Hematopoietic multipotent progenitor cell treated with erythropoietin and hydrocortisone succinate and interleukin-3 and kit ligand, for 4 days (in vitro differentiated cells): ENCODE measurements at regions not wholly inside any gene's neighbourhood (a gene's known extent, or its start where the extent isn't known, plus 50 kb on each side); places are given as distances from the start of the nearest gene placed in this dataset.
A peak's percentile ranks its signal among the peaks of the same experiment; 100 is the strongest.
"Not testable (repeated sequence)": the region's sequence is repeated elsewhere in the genome, so short reads cannot be mapped to it uniquely, and the experiment has no call there.

Experiments
- DNase-seq: peaks from one replicate; pipeline ENCODE4 v3.0.0-alpha.2; 2015

GRCh38 chr7:48992816-48993215, 68.5 kb downstream of the CDC14C start:
- no peak for DNase-seq

GRCh38 chr7:49001610-49002033, 77.3 kb downstream of the CDC14C start:
- DNase-seq, result peak; percentile 71

- DNase-seq, result no peak
Measured at GRCh38 chr7:49010717-49011116, 86.4 kb downstream of the CDC14C start.

DNA sequence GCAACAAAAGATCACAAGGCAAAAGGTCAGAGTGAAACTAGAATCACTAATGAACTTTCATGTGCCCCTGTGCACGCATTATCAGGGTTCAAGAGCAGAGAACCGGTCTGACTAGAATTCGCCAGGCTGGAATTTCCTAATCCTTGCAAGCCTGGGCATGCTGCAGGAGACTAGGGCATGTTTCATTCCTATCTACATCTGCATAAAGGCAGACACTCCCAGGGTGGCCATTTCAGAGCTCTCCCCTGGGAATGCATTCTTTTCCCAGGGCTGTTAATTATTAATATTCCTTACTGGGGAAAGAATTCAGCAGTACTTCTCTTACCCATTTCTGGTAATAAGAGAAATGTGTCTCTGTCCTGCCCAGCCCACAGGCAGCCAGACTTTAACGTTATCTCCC, 90.5 kb downstream of the CDC14C start:
- DNase-seq, result no peak

- no peak for DNase-seq
Measured at GRCh38 chr7:49020145-49020544, 95.8 kb downstream of the CDC14C start.

- no peak for DNase-seq
Measured at GRCh38 chr7:49022448-49022847, 98.1 kb downstream of the CDC14C start.

GRCh38 chr7:49023345-49024328, 99.3 kb downstream of the CDC14C start:
- DNase-seq, result no peak

- DNase-seq, result no peak
Measured at GRCh38 chr7:49030221-49030620, 105.9 kb downstream of the CDC14C start.

DNA sequence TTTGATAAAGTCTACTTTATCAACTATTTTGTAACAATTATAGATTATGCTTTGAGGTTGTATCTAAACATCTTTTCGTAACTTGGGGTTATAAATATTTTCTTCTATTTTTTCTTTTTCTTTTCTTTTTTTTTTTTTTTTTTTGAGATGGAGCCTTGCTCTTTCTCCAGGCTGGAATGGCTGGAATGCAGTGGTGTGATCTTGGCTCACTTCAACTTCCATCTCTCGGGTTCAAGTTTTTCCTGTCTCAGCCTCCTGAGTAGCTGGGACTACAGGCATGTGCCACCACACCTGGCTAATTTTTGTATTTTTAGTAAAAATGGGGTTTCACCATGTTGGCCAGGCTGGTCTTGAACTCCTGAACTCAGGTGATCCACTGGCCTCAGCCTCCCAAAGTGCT, 108.8 kb downstream of the CDC14C start:
- DNase-seq, result not testable (repeated sequence)

DNA sequence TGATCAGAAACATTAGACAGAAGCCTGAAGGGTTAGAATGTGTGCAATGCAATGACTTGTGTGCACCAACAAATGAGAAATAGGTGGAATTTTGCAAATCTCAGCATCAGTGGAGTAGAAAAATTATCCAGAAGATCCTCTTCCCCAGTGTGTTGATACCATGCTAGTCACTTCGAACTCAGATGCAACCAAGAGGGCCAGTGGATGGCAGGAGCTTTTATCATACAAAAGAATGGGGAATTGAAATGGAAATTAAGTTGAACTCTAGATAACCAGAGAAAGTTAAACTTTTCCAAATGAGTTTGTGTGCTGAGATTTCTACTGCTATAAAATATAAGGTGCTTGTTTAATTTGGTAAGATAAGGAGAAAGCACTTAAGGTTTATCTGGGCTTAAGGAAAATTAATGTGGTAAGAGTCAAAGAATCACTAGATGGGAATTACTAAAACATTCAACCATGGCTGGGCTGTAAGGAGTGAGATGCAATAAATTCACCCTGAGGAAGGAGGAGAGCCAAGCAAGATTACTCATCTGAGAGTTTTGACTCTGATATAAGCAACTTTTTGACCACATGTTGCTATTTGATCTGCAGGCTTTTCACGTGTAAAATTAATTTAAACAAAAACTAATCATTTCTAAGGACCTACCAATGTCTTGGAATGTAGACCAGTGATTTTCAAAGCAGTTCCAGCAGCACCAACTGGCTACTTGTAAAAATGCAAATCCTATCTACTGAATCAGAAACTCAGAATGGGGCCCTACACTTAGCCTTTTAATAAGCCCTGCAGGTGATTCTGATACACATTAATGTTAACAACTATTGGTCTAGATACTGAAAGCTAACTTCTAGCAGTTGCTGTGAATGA, 113.2 kb downstream of the CDC14C start:
- DNase-seq, result no peak

- DNase-seq, result no peak
Measured at GRCh38 chr7:49038821-49039358, 114.5 kb downstream of the CDC14C start.

DNA sequence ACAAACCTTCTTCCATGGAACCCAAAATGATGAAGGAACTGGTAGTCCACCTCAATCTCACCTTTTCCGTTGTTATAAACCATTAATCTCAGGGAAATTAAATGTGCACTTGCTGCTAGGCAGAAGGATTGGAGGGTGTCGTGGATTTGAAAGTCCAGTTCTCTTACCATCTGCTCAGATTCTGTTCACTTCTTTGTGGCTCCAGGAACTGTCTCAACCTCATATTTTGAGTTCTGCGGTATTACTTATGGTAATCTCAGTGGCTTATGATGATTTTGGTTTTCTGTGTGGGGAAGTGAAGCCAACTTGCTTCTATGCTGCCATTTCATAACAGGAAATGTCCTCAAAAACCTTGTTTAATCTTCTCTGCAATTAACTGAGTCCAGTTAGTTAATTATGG, 136.4 kb downstream of the CDC14C start:
- DNase-seq, result no peak

DNA sequence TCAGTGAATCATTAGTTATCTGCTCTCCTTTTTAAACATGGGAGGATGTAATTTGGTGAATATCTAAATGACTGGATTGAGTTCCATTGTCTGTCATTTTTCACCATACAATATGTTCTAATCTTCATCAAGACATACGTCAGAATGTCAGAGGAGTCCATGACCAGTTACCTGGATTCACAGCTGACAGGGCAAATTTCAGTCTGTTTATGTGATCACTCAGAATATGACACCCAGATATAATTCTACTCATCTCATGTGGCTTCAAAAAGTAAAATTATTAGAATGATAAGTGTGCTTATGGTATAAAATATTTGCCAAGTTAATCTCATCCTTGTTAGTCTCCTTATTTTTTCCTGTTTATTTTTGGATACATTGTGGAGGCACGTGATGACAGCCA, 150.2 kb downstream of the CDC14C start:
- no peak for DNase-seq

- no peak for DNase-seq
Measured at GRCh38 chr7:49080896-49081475, 156.6 kb downstream of the CDC14C start.

DNA sequence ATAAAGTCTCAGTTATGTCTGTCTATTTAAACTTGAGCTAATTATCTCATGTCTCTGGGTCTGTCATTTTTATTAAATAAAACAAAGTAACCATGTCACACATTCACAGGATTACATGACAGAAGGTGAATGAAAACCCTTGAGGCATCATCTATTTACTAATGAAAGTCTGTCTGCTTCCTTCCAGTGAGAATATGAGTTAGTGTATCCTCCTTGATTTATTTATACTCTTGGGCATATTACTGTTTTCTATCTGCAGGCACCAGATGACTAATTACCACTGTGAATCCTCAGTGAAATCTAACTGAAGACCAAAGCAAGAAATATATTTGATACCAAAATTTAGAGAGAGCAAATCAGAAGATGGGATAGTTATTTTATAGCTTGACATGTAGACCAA, 163.7 kb downstream of the CDC14C start:
- no peak for DNase-seq

GRCh38 chr7:49089717-49090116, 165.4 kb downstream of the CDC14C start:
- no peak for DNase-seq

DNA sequence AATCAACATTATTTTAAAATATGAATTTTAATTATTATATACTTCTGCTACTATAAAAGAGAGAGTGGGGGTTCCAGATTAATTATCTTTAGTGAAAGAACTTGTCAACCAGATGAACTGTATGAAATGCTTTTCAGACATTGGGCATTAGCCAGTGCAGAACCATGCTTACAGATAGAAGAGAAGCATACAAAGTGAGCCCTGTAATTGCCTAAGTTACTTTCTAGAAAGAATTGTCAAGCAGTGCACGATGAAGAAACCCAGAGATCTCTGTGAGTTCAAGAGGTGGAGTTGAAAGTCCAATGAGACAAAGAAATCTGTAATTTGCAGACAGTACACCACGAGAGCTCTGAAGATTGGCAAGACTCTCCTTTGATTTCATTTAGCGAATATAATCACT, 166.7 kb downstream of the CDC14C start:
- no peak for DNase-seq

GRCh38 chr7:49091519-49091918, 167.2 kb downstream of the CDC14C start:
- no peak for DNase-seq

DNA sequence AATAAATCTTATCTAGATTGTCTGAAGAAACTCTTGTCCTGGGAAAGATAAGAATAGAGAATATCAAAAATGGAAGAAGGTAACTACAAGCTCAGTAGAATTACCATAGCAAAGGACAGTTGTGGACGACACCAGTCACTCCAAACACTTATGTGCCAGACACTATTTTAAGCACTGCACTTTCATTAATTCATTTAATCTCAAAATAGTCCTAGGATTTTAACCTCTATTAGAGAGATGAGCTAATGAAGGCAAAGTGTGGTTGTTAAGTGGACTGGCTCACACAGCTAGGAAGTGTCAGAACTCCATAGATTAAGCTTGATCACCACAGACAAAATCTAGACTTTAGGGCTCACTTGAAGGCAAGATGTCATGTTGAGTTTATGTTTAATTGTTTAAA, 168.9 kb downstream of the CDC14C start:
- no peak for DNase-seq

DNA sequence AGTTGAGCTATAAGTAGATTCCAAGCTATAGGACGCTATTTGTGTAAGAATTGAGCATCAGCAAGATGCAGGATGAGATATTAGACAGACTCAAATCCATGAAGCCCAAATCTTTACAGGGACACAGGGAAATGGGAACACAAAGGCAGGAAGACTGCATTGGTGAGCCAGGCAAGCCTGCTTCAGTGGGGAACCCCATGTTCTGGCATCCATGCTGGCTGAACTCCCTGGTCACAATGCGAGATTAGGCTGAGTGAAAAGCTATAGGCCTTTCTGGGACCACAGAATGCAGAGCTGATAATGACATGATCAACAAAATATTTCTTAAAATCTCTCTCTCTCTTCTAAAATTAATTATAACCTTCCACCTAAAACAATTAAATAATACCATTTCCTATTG, 170.5 kb downstream of the CDC14C start:
- no peak for DNase-seq

DNA sequence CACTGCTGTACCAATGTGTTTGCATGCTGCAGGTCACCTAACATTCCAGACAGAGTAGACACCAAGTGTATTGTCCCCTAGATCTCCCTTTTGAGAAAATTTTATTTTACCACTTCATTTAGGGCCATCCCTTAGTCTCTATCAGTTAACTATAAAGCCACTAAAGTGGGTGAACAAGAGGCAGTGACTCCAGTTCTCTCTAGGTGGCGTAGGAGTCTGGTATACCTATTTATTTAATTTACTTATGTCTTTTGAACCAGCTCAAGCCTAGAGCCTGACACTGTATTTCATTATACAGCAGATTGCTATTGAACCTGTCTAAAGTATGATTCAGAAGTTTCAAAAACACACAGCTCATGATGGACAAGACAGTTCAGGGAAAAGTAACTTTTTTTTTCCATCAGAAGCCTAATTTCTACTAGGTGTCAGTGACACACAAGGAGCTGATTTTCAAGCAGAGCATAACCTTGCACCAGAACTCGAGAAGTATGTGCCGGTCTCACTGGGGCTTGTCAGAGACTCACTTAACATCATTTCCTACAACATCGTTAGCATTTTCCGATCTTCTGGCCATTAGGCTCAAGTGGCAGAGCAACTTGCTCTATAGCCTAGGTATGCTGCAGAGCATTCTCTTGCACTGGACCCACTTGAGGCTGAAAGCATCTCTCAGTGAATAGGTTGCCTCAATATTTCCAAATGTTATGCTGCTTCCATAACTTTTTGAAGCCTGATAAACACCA, 175.4 kb downstream of the CDC14C start:
- peak; percentile 18 for DNase-seq
